ENCODE measurements at regions not wholly inside any gene's neighbourhood (a gene's known extent, or its start where the extent isn't known, plus 50 kb on each side); places are given as distances from the start of the nearest gene placed in this dataset.

- TF ChIP-seq POLR2A (IDR thresholded peaks at IDR 0.05; ENCODE audit: low read depth, low read length), result no peak
- TF ChIP-seq CTCF (IDR thresholded peaks at IDR 0.05; ENCODE audit: extremely low read depth in 1 of 2, insufficient read depth in 1 of 2, low read depth in 1 of 2, low read length in 2 of 2), result no peak
- TF ChIP-seq MYC (IDR thresholded peaks at IDR 0.05; ENCODE audit: low read depth, low read length), result no peak
- no peak for TF ChIP-seq EZH2 (IDR thresholded peaks at IDR 0.05; ENCODE audit: borderline replicate concordance, low read depth, low read length, severe bottlenecking)
- TF ChIP-seq FOS (IDR thresholded peaks at IDR 0.05; ENCODE audit: borderline replicate concordance, insufficient read depth, low read length), result no peak
- TF ChIP-seq POLR2AphosphoS5 (IDR thresholded peaks at IDR 0.05; ENCODE audit: insufficient read depth, low read depth, low read length), result no peak
Measured at GRCh38 chr5:61635271-61635670, 303.2 kb downstream of the ZSWIM6 start.
